Mesothelial cell of epicardium (in vitro differentiated cells): ENCODE measurements at regions not wholly inside any gene's neighbourhood (a gene's known extent, or its start where the extent isn't known, plus 50 kb on each side); places are given as distances from the start of the nearest gene placed in this dataset.

ENCODE experiments used
- DNase-seq, 2 experiments: peaks; one replicate each; pipeline ENCODE4 v3.0.0; 2021; ENCODE audit warnings: low spot score in 2 of 2; ENCODE audit not compliant: unreplicated experiment in 2 of 2
- H3K27ac Mint-ChIP-seq: 2 replicates; pipeline ENCODE4 v1.8.0; 2021; ENCODE audit warnings: mixed read lengths
- H3K27me3 Mint-ChIP-seq: 2 replicates; pipeline ENCODE4 v1.8.0; 2021; ENCODE audit warnings: low read depth, mixed read lengths
- H3K36me3 Mint-ChIP-seq: 2 replicates; pipeline ENCODE4 v1.8.0; 2021; ENCODE audit warnings: mixed read lengths
- H3K4me1 Mint-ChIP-seq: 2 replicates; pipeline ENCODE4 v1.8.0; 2021; ENCODE audit warnings: mixed read lengths
- H3K4me3 Mint-ChIP-seq: 2 replicates; pipeline ENCODE4 v1.8.0; 2021; ENCODE audit warnings: mild to moderate bottlenecking, moderate library complexity, mixed read lengths
- H3K9me3 Mint-ChIP-seq: 2 replicates; pipeline ENCODE4 v1.8.0; 2021; ENCODE audit warnings: mixed read lengths
- TF ChIP-seq, protein P1 (sequence below): fragments of 200-600 bp; sonication (generic); IDR thresholded peaks from one replicate; pipeline ENCODE4 v1.5.0; 2021; ENCODE audit warnings: antibody characterized with exemption; ENCODE audit not compliant: unreplicated experiment

DNA sequence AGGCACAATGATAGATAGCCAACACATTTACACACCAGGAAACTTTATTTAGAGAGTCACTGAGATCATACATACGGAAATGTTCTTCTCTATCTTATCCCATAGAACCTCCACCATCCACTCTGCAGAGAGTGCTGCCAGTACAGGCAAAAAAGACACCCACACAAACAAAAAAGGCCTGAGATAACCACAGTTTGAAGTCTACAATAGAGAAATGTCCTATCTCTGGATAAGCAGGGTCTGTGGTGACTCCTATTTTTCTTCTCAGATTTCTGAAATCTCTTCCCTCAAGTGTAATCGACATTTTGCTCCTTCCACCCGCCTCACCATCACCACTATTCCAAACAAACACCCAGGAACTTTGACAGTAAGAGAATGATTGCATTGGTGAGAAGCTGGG, 413.9 kb upstream of the NR2F2 start:
- Mint-ChIP-seq H3K36me3 (no peaks in the 10 kb centered on the region), H3K27ac (no peak overlapping the region), H3K27me3 (no peaks in the 10 kb centered on the region), H3K4me3 (no peak overlapping the region), H3K9me3 (no peaks in the 10 kb centered on the region), H3K4me1 (peaks cover 14% of the 10 kb centered on the region)
- TF ChIP-seq, protein P1, sequence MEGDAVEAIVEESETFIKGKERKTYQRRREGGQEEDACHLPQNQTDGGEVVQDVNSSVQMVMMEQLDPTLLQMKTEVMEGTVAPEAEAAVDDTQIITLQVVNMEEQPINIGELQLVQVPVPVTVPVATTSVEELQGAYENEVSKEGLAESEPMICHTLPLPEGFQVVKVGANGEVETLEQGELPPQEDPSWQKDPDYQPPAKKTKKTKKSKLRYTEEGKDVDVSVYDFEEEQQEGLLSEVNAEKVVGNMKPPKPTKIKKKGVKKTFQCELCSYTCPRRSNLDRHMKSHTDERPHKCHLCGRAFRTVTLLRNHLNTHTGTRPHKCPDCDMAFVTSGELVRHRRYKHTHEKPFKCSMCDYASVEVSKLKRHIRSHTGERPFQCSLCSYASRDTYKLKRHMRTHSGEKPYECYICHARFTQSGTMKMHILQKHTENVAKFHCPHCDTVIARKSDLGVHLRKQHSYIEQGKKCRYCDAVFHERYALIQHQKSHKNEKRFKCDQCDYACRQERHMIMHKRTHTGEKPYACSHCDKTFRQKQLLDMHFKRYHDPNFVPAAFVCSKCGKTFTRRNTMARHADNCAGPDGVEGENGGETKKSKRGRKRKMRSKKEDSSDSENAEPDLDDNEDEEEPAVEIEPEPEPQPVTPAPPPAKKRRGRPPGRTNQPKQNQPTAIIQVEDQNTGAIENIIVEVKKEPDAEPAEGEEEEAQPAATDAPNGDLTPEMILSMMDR = no peak
- no peak for DNase-seq

DNA sequence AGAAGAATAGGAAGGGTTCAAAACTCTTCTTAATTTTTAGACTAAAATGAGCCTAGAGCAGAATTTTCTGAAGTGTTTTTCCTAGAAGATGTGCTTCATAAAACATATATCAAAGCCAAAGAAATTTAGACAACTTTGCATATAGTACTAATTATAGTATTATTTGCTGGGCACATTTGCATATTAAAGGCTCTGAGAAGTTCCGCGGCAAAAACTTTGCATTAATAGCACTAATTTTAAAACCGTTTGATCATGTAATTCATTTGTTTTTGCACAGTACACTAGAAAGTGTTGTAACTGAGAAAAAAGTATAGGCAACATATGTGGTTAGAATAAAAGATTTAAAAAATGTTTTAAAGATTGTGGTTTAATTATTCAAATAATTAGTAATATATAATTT, 412.0 kb upstream of the NR2F2 start:
- DNase-seq = no peak
- Mint-ChIP-seq H3K36me3 (no peaks in the 10 kb centered on the region), H3K9me3 (no peaks in the 10 kb centered on the region), H3K27ac (no peak overlapping the region), H3K4me1 (peaks cover 4% of the 10 kb centered on the region), H3K27me3 (no peaks in the 10 kb centered on the region), H3K4me3 (no peak overlapping the region)
- TF ChIP-seq, protein P1 = no peak

DNA sequence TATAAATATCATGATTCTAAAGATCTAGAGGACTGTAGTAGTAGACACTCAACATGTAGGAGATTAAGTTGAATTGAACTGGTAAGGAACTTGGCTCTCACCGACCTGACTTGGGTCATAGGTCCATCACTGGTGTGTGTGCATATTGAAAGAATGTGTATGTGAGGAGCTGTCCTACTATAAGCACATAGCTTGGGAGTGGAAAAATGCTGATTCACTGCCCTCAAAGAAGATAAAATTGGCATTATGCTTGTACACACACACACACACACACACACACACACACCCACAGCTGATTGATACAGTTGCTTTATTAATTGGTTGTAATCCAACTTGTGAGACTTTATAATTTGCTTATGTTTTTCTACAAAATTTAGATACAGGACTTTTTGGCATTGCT, 411.0 kb upstream of the NR2F2 start:
- no peaks in the 10 kb centered on the region for H3K4me1 Mint-ChIP-seq
- DNase-seq = no peak
- H3K4me3 Mint-ChIP-seq = no peak overlapping the region
- H3K36me3 Mint-ChIP-seq = no peaks in the 10 kb centered on the region
- H3K27ac Mint-ChIP-seq = no peak overlapping the region
- H3K9me3 Mint-ChIP-seq = no peaks in the 10 kb centered on the region
- no peaks in the 10 kb centered on the region for H3K27me3 Mint-ChIP-seq
- TF ChIP-seq, protein P1 = no peak

DNA sequence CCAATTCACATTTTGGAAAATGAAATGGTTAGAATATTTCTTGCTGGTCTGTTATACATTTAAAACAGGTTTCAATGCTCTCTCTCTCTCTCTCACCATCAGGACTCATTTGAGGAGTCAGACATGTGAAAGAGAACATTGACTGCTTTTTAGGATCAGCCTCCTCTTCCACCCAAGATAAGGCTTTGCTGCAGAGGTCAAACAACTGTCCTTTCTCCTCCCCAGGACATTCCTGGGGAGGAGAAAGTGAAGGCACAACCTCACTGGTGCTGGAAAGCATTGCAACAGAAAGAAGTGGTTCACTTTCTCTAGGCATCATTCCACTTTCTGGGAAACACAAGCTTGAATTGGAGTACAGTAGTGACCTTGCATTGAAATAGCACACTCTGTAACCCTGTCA, 409.1 kb upstream of the NR2F2 start:
- no peaks in the 10 kb centered on the region for H3K27me3 Mint-ChIP-seq
- TF ChIP-seq, protein P1 = no peak
- H3K27ac Mint-ChIP-seq = no peak overlapping the region
- H3K36me3 Mint-ChIP-seq = no peaks in the 10 kb centered on the region
- no peak overlapping the region for H3K4me3 Mint-ChIP-seq
- H3K4me1 Mint-ChIP-seq = no peaks in the 10 kb centered on the region
- no peaks in the 10 kb centered on the region for H3K9me3 Mint-ChIP-seq
- DNase-seq = no peak

DNA sequence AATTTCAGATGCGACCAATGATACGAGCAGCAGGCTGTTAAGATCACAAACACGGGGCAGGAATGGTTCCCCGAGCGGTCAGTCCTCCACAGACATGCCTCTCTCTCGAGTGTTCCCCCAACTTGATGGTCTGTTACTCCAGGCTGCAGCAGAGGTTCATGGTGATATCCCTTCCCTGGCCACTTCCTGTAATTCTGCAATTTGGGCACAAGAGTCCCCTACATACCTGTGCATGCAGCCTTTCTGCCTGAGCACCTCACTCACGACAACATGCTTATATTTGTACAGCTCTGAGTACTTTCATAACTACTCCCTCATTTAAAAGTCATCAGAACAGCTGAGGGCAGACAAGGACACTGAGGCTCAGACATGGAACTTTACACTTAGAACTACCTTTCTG, 408.1 kb upstream of the NR2F2 start:
- Mint-ChIP-seq H3K27ac (no peak overlapping the region), H3K4me1 (no peaks in the 10 kb centered on the region), H3K4me3 (no peak overlapping the region), H3K9me3 (no peaks in the 10 kb centered on the region), H3K36me3 (no peaks in the 10 kb centered on the region), H3K27me3 (no peaks in the 10 kb centered on the region)
- TF ChIP-seq, protein P1 = no peak
- DNase-seq = no peak

DNA sequence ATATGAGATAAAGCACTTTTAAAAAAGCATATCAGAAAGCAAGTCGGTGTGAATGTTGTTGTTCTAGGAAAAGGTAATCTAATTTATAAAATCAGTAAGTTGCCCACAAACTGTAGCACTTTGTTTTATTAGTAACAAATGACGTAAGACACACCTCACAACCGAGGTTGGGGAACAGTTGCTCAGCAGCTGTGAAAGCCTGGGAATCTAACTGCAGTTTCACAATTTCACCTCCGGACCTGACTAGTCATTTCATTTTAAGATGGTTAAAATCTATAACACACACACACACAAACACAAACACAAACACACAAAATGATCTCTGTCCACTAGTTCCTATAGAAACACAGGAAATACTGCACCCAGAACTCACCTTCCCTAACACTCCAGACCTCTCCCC, 406.7 kb upstream of the NR2F2 start:
- H3K4me1 Mint-ChIP-seq = peaks cover 4% of the 10 kb centered on the region
- H3K27ac Mint-ChIP-seq = no peak overlapping the region
- TF ChIP-seq, protein P1 = no peak
- no peak for DNase-seq
- H3K27me3 Mint-ChIP-seq = no peaks in the 10 kb centered on the region
- H3K9me3 Mint-ChIP-seq = no peaks in the 10 kb centered on the region
- H3K4me3 Mint-ChIP-seq = no peak overlapping the region
- no peaks in the 10 kb centered on the region for H3K36me3 Mint-ChIP-seq
